ENCODE measurements at regions not wholly inside any gene's neighbourhood (a gene's known extent, or its start where the extent isn't known, plus 50 kb on each side); places are given as distances from the start of the nearest gene placed in this dataset.

- no peak for DNase-seq (ENCODE audit: low read depth, low spot score)
Measured at GRCh38 chr2:136245211-136245610, 127.3 kb upstream of the CXCR4 start.

- no peak for DNase-seq (ENCODE audit: low read depth, low spot score)
Measured at GRCh38 chr2:136244536-136244885, 126.6 kb upstream of the CXCR4 start.

DNA sequence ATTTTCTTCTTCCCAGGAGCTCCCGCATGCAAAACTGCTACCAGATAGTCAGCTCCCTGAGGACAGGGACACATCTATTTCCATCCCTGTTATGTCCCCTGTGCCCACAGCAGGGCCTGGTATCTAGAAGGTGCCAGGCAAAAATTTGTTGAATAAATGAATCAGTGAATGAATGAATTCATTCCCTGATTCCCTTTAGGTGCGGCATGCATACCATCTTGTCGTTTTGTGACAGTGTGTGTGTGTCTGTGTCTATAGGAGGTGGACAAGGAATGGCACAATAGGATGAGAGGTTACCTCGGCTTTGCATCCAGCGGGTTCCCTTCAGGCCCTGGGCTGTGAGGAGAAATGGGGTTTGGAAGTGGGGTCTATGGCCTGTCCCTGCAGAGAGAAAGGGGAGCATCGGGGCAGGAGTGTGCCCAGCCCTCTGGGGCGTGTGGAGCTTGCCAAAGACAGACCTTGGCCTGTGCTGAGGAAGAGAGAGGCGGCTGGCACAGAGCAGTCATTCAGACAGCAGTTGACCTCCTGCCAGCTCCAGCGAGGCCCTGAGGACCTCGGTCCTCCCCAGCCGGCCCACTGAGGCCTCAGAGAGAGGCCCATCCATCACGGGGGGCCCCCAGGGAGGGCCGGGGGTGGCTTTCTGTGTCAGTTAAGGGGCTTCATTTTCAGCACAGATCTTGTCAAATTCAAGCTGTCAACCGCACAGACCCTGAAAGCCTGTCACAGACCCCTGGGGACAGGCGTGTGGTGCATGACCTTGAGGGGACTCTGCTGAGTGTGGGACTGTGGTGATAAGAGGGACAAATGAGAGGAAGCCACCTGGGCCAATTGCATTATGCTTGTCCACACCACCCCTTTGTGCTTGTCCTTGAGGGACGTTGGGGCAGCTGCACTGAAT, 125.9 kb upstream of the CXCR4 start:
- DNase-seq (ENCODE audit: low read depth, low spot score): no peak

DNA sequence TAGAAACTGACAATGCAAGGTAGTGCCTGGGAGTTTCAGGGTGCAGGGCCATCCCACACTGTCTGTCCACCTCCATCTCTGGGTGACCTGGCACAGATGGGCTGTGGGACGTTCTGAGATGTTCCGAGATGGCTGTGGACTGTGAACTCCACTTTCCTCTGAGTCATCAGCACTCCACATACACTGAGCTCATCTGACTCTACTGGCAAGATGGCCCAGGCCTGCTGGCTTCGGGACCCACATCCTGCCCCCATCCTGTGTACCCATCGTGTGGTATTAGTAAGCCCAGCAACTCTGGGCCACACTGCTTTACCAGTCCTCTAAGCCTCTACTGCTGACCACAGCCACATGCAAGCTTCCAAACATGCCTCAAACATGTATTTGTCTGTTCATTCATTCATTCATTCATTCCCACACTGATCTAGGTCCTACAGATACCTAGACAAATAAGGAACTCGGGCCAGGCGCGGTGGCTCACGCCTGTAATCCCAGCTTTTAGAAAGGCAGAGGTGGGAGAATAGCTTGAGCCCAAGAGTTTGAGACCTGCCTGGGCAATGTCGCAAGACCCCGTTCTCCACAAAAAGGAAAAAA, 124.8 kb upstream of the CXCR4 start:
- no peak for DNase-seq (ENCODE audit: low read depth, low spot score)

GRCh38 chr2:136242100-136242499, 124.2 kb upstream of the CXCR4 start:
- no peak for DNase-seq (ENCODE audit: low read depth, low spot score)

- no peak for DNase-seq (ENCODE audit: low read depth, low spot score)
Measured at GRCh38 chr2:136239079-136239685, 121.2 kb upstream of the CXCR4 start.

DNA sequence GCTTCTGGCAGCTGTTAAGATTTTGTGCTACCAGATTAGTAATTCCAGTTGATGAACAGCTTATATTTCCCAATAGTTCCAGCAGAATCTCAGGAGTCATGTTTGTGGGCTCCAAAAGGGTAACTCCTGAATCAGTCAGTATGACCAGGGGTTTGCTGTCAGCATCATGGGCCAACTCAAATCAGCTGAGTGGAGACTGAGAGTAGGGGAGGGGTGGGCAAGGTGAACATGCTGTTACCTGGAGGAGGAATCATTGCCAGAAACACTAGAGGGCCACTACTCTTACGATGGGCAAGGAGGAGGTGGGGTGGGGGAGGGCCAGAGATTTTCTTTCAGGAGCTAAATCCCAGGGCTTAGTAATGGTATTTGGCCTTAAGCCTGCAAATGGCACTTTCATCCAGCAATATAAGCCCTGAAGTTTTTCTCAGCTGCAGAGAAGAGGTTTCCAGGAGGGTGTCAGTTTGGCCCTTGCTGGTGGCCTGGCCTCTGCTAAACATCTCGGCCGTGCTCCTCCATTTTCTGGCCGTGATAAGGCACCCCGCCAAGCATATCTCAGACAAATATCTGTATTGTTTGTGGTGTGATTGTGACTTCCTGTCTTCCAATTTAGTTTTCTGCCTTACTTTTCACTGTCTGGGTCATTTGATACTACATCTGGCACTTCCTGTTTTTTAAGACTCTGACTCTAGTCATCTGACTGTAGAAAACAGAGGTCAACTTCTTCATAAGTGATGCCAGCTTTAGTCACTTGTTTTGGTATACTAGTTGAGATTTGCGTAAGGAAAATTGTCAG, 120.5 kb upstream of the CXCR4 start:
- DNase-seq (ENCODE audit: low read depth, low spot score): no peak

DNA sequence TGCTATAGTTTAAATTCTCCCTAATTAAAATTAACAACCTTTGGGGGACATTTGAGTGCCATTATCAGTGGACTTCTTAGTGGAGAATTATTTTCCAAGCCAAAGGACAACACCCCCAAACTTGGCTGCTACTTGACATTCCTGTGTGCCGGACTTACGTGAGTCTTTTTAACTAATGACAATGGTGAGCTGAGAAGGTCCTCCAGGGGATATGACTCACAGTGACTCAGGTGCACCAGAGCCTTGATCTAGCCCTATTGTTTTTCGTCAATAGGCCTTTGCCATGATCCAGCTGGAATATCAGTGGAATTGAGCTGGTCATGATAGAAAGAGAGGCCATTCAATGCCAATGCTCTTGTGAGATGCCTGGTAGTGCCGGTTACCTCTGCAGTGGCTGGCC, 118.1 kb upstream of the CXCR4 start:
- no peak for DNase-seq (ENCODE audit: low read depth, low spot score)

- no peak for DNase-seq (ENCODE audit: low read depth, low spot score)
Measured at GRCh38 chr2:136235546-136235945, 117.6 kb upstream of the CXCR4 start.

GRCh38 chr2:136234261-136234660, 116.3 kb upstream of the CXCR4 start:
- no peak for DNase-seq (ENCODE audit: low read depth, low spot score)

DNA sequence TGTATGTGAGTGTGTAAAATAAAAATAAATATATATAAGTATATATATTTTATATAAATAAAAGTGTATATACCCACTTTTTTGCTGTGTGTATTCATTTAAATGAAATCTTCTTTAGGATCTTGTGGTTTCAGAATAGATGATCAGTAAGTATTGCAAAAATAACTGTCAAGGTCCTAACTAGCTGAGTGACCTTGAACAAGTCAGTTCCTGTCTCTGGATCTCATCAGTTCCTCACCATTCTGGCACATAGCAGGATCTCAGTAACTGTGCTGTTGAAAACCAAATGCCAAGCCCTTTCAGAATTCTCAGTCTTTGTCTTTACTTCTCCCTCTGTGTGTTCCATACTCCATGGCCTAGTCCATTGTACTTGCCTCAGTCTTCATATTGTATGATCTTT, 115.3 kb upstream of the CXCR4 start:
- no peak for DNase-seq (ENCODE audit: low read depth, low spot score)

GRCh38 chr2:136232456-136233172, 114.7 kb upstream of the CXCR4 start:
- DNase-seq (ENCODE audit: low read depth, low spot score): no peak

- no peak for DNase-seq (ENCODE audit: low read depth, low spot score)
Measured at GRCh38 chr2:136230464-136230863, 112.5 kb upstream of the CXCR4 start.

GRCh38 chr2:136226903-136227302, 109.0 kb upstream of the CXCR4 start:
- no peak for DNase-seq (ENCODE audit: low read depth, low spot score)

GRCh38 chr2:136225950-136226835, 108.2 kb upstream of the CXCR4 start:
- no peak for DNase-seq (ENCODE audit: low read depth, low spot score)

DNA sequence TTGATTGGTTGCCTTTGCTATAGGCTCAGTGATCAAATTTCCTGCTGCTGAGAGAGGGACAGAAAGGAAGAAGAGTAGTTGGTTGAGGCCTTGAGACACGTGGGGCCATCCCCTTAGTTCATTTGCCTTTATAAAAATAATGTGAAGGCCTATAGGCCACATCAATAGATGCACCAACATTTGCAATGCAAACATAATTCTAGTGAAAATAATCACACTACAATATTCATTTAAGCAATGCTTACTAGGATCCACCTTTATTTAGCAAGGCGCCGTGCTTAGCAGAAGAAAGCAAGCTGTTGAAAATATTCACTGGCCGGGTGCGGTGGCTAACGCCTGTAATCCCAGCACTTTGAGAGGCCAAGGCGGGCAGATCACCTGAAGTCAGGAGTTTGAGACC, 105.3 kb upstream of the CXCR4 start:
- DNase-seq (ENCODE audit: low read depth, low spot score): no peak

- no peak for DNase-seq (ENCODE audit: low read depth, low spot score)
Measured at GRCh38 chr2:136222862-136223261, 104.9 kb upstream of the CXCR4 start.

DNA sequence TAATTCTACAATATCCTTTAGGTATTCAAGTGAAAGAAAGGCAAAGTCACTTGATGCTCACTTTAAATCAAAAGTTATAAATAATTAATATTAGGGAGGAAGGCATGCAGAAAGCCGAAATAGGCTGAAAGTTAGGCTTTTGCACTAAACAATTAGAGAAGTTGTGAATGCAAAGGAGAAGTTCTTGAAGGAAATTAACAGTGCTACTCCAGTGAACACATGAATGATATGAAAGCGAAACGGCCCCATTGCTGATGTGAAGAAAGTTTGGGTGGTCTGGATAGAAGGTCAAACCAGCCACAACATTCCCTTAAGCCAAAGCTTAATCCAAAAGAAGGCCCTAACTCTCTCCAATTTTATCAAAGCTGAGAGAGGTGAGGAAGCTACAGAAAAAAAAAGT, 103.1 kb upstream of the CXCR4 start:
- DNase-seq (ENCODE audit: low read depth, low spot score): no peak

DNA sequence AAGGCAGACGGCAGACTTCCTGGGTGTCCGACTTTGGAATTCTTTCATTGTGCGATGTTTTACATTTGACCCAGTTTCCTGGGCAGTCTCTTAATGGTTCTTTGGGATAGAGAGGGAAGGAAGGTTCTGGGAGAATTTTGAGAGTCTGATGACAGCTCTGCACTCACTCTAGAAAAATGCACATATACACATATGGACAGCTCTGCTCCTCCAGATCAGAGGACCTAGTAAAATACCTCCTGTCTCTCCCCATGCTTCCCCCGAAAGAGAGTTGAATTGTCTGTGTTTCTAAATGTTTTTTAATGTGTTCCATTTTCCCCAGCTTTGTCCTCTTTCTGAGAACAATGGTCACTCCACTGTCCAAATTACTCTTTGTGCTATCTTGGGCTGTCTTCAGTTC, 102.0 kb upstream of the CXCR4 start:
- DNase-seq (ENCODE audit: low read depth, low spot score): no peak

GRCh38 chr2:136219341-136219740, 101.4 kb upstream of the CXCR4 start:
- DNase-seq (ENCODE audit: low read depth, low spot score): no peak

- DNase-seq (ENCODE audit: low read depth, low spot score): no peak
Measured at GRCh38 chr2:136217996-136218395, 100.0 kb upstream of the CXCR4 start.

Data from brain pericyte (primary cell).